ENCODE measurements at regions not wholly inside any gene's neighbourhood (a gene's known extent, or its start where the extent isn't known, plus 50 kb on each side); places are given as distances from the start of the nearest gene placed in this dataset.

- Histone ChIP-seq H3K27me3 (no peaks in the 10 kb centered on the region), H3K4me3 (no peak overlapping the region), H3K9me3 (no peaks in the 10 kb centered on the region), H3K27ac (no peak overlapping the region), H3K4me1 (peaks cover 0 to 3% (median 1%) of the 10 kb centered on the region in 4 donors), H3K36me3 (no peaks in the 10 kb centered on the region)
- no peak for DNase-seq
- intact Hi-C loops (cut with DNase I; ENCODE audit: low total_unique reads), result no loop called here
- TF ChIP-seq CTCF (IDR thresholded peaks at IDR 0.05), result no peak
Measured at GRCh38 chr2:18922276-18922675, 332.9 kb upstream of the NT5C1B start.

DNA sequence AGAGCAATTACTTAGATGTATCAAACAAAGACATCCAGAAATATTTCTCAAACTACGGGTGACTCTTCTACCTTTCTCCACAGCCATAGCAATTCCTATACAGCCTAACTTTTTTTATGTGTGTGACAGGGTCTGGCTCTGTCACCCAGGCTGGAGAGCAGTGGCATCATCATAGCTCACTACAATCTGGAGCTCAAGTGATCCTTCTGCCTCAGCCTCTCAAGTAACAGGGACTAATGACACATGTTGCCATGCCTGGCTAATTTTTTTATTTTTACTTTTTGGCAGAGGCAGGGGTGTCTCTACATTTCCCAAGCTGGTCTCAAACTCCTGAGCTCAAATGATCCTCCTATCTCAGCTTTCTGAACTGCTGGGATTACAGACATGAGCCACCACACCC lies 328.9 kb upstream of the NT5C1B start:
- intact Hi-C loops (cut with DNase I; ENCODE audit: low total_unique reads), result no loop called here
- DNase-seq, result no peak
- no peaks in the 10 kb centered on the region for H3K36me3 ChIP-seq
- H3K27ac ChIP-seq, result no peak overlapping the region
- H3K27me3 ChIP-seq, result no peaks in the 10 kb centered on the region
- no peak for TF ChIP-seq CTCF (IDR thresholded peaks at IDR 0.05)
- H3K4me1 ChIP-seq, result no peaks in the 10 kb centered on the region
- H3K9me3 ChIP-seq, result no peaks in the 10 kb centered on the region
- no peak overlapping the region for H3K4me3 ChIP-seq

DNA sequence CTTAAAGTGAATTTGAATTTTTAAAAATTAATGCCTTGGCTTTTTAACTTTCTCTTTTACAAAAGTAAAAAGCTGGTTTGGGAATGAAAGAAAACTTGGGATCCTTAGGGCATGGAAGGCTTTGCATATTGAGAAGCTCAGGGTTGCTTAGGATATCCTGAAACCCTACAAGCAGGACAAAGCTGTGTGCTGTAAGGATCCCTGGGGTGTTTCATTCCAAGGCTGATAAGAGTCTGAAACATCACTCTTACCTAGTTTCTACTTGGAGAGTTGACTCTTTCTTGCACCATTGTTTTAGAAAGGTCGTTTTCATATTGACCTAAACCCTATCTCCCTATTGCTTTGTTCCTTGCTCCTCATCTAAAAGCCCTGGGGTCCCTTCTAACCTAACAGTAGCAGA lies 325.9 kb upstream of the NT5C1B start:
- intact Hi-C loops (cut with DNase I; ENCODE audit: low total_unique reads), result no loop called here
- TF ChIP-seq CTCF (IDR thresholded peaks at IDR 0.05), result no peak
- no peaks in the 10 kb centered on the region for H3K9me3 ChIP-seq
- no peak overlapping the region for H3K4me3 ChIP-seq
- H3K36me3 ChIP-seq, result no peaks in the 10 kb centered on the region
- H3K27ac ChIP-seq, result no peak overlapping the region
- H3K27me3 ChIP-seq, result no peaks in the 10 kb centered on the region
- no peak for DNase-seq
- H3K4me1 ChIP-seq, result peaks cover 0 to 9% (median 0%) of the 10 kb centered on the region in 4 donors

- Histone ChIP-seq H3K27ac (no peak overlapping the region), H3K4me3 (no peak overlapping the region), H3K36me3 (no peaks in the 10 kb centered on the region), H3K4me1 (peaks cover 0 to 9% (median 0%) of the 10 kb centered on the region in 4 donors), H3K27me3 (no peaks in the 10 kb centered on the region), H3K9me3 (no peaks in the 10 kb centered on the region)
- no peak for TF ChIP-seq CTCF (IDR thresholded peaks at IDR 0.05)
- no peak for DNase-seq
- intact Hi-C loops (cut with DNase I; ENCODE audit: low total_unique reads), result no loop called here
Measured at GRCh38 chr2:18913512-18913911, 324.1 kb upstream of the NT5C1B start.

GRCh38 chr2:18912225-18912888 lies 323.0 kb upstream of the NT5C1B start:
- H3K4me3 ChIP-seq, result no peak overlapping the region
- intact Hi-C loops (cut with DNase I; ENCODE audit: low total_unique reads), result no loop called here
- no peak for DNase-seq
- H3K36me3 ChIP-seq, result no peaks in the 10 kb centered on the region
- no peaks in the 10 kb centered on the region for H3K9me3 ChIP-seq
- no peak for TF ChIP-seq CTCF (IDR thresholded peaks at IDR 0.05)
- H3K27ac ChIP-seq, result no peak overlapping the region
- H3K27me3 ChIP-seq, result no peaks in the 10 kb centered on the region
- H3K4me1 ChIP-seq, result peaks cover 0 to 9% (median 0%) of the 10 kb centered on the region in 4 donors

- no peak for TF ChIP-seq CTCF (IDR thresholded peaks at IDR 0.05)
- H3K9me3 ChIP-seq, result no peaks in the 10 kb centered on the region
- no peak for DNase-seq
- no peak overlapping the region for H3K4me3 ChIP-seq
- no peak overlapping the region for H3K27ac ChIP-seq
- peaks cover 0 to 9% (median 0%) of the 10 kb centered on the region in 4 donors for H3K4me1 ChIP-seq
- no peaks in the 10 kb centered on the region for H3K27me3 ChIP-seq
- intact Hi-C loops (cut with DNase I; ENCODE audit: low total_unique reads), result no loop called here
- no peaks in the 10 kb centered on the region for H3K36me3 ChIP-seq
Measured at GRCh38 chr2:18911416-18911815, 322.0 kb upstream of the NT5C1B start.
